ENCODE measurements at regions not wholly inside any gene's neighbourhood (a gene's known extent, or its start where the extent isn't known, plus 50 kb on each side); places are given as distances from the start of the nearest gene placed in this dataset.
"Not testable (repeated sequence)": the region's sequence is repeated elsewhere in the genome, so short reads cannot be mapped to it uniquely, and the experiment has no call there.

DNA sequence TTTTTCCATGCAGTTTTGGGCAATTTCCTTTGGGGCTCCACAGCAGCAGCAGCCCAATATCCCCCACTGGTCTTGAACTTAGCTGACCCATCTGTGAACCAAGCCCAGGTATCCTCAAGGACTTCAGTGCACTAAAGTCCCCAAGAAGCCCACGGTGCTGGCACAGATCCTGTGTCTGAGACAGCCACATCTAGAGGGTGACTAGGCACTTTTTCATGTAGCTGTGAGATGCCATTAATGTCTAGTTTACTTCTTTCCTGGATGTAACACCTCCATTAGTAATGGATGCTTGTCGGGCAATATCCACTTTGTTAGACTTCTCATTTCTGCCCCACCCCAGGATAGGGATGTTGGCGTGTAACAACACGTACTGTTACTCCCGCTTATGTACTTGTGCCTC is 117.9 kb downstream of the GPCPD1 start:
- no peak for DNase-seq

DNA sequence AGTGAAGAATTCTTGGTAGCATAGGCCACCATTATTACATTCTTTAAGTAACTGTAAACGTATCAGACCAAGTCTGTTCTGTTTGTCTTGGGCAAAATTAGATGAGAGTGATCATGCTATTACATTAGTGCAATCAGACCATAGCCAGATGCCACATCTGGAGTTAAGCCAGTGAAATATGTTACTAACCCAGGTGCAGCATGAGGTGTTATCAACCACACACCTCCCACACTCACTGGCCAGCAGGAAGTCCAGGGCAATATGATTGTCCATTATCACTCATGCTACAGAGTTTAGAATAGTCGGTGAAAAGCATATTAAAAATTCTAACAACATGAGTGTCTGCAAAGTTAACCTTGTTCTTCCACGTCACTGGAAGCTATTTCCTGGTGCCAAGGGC is 119.4 kb downstream of the GPCPD1 start:
- no peak for DNase-seq

DNA sequence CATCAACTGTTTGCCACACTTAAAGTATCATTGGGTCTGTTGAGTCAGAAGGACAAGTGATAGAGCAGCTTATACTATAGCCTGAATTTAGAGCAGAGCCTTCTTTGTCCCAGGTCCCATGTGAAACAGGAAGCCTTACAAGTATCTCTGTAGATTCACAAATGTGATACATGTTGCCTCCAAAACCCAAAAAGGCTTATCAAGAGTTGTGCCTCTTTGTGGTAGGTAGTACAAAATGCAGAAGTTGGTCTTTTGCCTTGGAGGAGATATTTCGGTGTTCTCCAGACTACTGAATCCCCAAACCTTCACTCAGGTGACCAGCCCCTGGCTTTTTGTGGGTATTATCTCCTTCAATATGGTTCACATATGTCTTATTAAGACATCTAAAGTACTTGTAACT is 121.2 kb downstream of the GPCPD1 start:
- DNase-seq = no peak

DNA sequence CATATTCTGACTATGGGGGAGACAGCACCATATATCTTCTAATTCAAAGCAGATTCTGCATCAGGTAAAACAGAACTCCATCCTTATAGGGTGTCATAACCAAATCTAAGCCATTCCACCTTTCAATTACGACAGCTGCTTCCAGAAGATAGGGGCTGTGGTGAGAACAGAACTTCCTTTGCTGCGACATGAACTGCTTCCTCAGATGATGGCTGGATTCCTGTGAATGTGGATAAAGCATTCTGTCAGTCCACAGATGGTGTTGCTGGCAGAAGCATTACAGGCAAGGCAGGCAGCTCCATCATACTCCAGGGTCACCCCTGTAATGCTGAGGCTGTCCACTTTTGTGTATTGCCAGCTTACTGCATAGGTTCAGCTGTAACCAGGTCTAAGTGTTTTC is 122.0 kb downstream of the GPCPD1 start:
- no peak for DNase-seq

DNA sequence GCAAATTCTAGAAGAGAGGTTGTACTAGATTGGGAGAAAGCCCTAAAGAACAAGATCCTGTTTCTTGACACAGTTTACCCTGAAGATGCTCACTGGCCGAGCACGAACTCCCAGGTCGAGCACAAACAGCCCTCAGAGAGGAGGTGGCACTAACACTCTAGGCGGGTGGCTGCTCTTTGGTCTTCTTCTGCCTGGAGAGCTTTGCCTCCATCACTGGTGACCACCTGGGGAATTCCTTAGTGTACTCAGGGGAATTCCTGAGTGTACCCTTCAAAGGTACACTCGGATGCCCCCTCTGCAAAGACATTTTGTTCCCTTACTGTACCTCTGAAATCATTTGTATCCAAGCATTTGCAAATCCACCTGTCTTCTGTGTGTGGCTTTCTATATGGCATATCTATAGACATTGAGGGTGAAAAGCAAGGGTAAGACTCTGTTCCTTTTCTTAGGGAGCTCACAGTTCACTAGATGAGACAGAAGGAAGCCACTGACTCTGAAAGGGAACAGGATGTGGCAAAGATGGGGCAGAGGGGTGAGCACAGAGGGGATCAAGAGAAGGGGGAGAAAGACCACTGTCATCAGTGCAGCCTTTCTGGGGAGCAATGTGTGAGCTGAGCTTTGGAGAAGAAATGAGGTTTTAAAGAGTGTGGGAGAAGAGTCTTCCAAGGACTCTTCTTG is 124.3 kb downstream of the GPCPD1 start:
- no peak for DNase-seq

DNA sequence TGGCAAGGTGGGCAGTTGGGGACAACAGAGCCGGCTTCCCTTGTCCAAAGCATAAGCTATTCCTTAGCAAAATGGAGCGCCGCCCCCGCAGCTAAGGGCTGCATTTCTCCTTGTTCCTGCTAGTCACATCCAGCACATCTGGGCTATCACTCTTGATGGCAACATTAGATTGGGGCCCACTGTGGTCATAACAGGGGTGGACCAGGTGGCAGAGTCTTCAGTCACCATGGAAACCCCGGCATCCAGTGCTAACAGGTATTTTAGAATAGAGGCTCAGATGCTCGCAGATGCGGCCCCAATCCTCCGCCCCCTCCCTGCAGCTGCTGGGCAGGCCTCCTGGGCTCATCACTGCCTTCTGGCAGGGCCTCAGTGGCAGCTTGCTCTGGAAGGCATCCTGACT is 125.9 kb downstream of the GPCPD1 start:
- peak; percentile 46 for DNase-seq

DNA sequence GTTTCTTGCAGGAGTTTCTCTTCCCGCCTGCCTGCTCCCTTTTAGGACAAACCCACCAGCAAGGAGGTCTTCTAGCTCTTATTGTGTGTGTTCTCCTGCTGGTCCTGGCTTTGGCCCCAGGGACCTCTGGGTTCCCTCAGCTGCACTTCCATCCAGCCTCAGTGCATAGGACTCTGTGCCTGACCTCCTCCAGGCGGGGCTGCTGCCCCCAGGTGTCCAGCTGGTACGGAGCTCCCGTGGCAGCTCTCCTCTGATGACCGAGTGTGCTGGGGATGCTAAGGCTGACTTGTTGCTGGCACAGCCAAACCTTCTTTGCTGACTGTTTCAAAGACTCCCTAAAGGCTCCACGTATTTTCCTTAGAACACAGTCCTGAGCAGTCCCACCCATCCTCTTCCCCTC is 126.5 kb downstream of the GPCPD1 start:
- no peak for DNase-seq

DNA sequence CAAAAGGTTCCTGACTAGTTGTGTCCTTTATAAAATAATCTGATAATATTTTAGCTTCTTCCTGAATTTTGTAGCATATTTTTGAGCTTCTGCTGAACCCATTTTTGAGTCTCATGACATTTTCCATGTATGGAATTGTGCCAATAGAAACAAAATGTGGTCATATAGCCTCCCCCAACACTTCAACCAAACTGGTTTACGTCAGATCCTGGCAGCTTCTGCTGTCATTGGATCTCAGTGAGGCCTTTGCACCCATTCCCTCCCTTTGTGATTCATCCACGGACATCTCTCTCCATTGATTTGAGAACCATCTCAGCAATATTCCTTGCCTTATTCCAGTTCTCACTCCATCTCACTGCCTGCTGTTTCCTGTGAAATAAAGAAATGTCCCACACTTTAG is 128.0 kb downstream of the GPCPD1 start:
- DNase-seq = no peak

DNA sequence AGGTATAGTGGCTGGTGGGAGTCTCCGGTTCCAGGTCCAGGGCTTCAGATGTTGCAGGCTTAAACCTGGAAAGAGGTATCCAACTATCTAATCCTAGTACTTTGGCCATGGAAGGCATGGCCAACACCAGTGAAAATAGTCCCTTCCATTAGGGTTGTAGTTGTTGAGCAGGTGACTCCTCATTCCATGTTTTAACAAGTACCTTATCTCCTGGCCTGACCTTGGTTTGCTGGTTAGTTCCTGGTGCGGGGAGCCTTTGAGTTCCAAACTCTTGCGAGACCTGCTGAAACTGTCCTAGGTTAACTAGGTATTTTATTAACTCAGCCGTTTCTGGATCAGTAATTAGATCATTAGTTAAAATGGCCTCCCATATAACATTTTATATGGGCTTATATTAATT is 128.9 kb downstream of the GPCPD1 start:
- no peak for DNase-seq

DNA sequence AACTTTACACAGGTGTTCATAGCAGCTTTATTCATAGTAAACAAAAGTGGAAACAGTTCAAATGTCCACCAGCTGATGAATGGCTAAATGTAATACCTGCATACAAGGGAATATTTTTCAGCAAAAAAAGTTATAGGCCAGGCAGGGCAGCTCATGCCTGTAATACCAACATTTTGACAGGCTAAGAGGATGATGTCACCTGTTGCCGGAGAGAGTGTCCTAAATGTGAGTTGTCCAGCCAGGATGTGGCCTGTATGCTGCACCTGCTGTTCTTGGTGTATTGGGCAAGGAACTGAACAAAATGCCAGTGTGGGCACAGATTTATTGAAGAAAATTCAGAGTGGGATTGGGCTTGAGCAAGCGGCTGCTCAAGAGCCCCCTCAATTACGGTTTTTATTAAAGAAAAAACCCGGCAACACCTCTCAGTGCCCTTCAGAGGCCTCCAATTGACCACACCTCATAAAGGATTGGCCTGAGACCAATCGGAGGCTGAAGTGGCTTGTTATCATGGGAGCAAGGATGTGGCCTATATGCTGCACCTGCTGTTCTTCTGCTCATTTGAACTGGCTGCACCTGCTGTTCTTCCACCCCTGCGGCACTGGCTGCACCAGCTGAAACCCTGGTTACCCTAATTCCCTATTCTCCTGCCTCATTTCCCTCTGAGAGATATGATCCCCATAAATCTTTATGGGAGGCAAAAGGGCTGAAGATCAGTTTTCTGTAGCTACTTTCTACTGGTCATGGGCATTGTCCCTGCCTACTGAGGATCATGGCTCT is 129.8 kb downstream of the GPCPD1 start:
- DNase-seq = no peak

DNA sequence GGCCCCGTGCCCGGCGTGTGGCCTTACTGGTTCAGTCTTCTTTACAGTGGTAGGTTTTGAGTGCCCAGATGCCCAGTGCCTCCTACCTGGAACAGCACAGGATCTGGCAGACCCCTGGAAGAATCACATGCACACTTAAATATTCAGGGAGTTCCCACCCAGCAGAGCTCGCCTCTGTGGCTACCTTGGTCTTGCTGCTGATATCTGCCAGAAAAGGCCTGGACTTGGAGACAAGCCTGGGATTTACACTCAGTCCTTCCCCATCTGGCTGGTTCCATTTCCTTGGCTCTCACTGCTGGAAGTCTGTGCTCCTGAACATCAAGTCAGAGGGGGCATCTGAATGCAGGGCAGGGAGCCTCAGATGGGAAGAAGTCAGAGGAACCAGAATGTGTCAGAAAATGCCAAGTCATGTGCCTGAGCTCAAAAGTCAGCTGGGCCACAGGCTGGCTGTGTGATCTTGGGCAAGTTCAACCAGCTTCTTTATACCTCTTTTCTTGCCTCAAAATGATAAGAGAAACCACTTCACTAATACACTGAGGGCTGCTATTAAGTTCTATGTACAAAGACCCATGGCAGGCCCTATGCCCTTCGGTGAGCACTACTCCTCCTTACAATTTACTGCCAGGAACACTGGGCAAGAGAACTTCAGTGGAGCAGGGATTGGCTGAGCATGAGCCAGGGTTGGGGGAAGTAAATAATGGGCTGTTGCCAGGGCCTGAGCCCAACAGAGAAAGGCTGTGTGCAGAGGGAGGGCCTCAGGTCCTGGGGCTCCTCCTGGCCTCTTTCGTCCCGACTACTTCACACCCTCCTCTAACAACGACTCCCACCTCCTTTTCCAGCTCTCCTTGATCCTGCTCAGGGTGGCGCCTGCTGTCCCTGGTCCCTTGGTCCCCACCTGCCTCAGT is 135.9 kb downstream of the GPCPD1 start:
- peak; percentile 31 for DNase-seq

DNA sequence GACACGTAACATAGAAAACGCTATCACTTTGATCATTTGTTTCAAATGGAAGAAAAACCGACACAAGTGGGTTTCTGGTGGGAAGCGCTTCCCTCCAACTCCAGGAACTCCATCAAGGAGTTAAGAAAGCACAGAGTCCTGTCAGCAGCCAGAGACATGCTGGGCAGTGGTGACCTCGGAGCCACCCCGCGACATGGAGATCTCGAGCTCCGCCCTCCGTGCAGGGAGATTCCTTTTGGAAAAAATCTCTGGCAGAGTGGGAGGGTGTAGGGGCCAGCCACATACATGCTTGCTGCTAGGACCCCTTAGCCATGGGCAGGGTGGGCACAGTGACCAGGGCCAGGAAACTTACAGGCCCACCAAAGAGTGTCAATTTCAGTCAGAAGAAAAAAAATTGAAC is 138.9 kb downstream of the GPCPD1 start:
- not testable (repeated sequence) for DNase-seq

DNA sequence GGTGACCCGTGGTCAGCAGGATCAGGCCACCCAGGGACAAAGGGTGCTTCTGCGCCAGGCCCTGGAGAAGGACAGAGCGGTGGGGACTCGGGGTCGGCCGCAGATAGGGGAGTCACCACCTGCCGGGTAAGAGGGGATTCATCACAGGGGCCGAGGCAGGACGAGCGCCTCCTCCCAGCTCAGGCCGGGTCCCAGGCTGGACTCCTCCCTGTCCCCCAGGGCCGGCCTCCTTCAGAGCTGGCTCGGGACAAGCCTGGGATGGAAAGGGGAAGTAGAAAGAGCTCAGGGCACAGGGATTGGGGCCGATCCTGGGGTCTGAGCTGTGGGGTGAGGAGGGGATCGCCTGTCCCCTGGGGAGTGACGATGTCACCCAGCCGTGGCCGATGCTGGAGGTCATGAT is 139.4 kb downstream of the GPCPD1 start:
- no peak for DNase-seq

DNA sequence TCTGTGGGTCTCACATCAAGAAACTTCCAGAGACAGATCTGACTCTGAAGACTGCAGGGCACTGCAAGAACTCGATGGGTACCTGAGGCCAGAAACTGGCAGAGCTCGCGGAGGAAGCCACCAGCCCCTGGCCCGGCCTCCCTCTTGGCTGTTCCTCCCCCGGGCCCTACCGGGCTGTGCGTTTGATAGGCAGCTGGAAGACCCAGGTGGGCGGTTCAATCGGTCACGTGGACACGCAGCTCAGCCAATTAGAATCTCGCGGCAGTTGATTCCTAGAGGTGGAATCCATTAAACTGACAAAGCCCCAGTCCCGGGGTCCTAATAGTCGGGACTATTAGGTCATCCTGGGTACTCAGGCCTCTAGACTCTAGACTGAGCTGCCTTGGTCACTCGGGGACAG is 139.9 kb downstream of the GPCPD1 start:
- DNase-seq = no peak

DNA sequence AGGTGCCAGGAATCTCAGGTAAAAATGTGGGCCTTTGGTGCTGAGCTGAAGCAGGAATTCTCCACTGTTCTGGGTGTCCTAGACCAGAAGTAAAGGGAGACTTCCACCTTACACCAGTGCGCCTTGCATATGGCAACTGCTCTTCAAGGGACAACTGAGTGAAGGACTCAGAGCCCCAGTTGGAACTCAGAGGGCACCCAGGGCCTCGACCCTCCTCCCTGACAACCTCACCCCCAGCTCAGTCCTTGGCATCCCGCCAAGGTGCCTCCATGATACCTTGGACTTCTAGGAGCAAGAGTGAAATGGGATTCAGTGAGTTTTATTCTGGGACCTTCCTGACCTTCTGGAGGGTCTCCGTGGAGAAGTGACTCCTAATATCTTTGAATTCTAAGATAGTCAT is 140.3 kb downstream of the GPCPD1 start:
- DNase-seq = no peak

DNA sequence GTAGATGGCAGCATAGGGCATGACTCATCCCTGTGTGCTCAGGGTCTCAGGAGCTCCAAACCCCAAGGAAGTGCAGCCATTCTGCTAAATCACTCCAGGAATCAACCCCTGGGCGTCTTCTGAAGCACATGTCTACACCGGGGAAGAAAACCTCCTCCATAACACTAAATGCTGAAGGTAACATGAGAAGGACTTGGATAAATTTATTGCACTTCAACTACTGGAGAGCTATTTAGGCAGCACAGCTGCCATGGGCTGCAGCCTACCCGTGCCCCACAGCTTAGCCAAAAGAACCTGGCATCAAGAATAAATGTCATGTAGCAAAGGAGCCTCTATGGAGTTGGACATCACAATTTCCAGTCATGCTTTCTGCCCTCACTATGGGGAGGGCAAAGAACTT is 141.7 kb downstream of the GPCPD1 start:
- DNase-seq = no peak

DNA sequence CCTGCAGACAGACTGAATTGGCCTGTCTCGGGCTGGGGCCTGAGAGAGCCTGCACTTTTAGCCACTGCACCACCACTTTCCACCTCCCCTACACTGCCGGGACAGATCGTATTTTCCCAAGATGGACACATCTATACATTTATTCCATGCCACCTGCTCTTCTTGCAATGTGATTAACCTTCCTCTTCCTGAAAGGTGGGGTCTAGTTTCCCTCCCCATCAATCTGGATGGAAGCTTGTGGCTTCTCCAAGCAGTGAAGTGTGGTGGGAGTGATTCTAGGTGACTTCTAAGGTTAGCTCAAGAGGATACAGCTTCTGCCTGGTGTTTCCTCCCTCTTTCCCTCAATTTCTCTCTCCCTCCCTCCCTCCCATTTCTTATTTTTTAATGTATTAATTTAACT is 143.7 kb downstream of the GPCPD1 start:
- no peak for DNase-seq

DNA sequence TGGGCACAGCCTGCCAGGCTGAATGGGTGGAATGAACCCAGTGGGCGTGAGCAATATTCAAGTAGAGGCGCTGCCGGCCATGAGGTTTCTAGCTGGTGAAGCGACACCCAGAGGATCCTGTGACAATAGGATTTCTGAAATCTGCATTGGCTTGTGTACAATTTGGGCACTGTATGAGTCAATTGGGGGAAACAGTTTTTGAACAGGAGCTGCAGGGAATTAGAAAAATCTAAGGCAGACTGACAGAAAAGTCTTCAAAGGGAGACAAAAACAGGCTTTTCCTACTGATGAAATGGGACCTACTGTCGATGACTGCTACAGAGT is 145.2 kb downstream of the GPCPD1 start:
- DNase-seq = no peak

DNA sequence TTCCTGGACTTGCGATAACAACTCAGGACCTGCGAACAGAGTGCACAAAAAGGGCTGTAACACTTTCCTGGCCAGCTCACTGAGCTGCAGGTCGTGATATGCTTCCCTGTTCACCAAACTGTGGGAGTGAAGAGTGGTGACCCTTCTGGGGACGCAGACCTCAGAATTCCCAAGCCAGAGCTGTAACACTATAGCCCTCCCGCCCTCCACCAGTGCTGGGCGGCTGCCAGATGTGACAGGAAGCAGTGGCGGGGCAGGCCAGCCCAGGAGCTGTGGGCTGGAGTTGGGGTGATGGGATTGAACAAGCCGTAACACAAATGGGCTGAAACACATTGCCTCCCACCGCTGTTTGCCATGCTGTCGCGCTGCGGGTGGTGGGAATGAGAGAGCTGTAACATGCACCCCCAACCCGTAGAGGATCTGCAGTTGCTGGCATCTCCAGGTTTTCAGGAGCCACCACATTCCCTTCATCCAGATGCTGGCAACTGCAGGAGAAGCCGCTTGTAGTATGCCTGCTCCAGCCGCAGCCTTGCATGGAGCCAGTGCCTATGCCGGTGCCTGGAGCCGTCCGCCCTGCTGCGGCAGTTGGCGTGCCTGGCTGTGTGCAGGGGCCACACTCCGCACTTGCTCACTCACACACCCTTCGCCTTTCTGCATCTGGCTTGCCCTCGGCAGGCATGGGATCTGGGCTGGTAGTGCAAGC is 145.8 kb downstream of the GPCPD1 start:
- no peak for DNase-seq

DNA sequence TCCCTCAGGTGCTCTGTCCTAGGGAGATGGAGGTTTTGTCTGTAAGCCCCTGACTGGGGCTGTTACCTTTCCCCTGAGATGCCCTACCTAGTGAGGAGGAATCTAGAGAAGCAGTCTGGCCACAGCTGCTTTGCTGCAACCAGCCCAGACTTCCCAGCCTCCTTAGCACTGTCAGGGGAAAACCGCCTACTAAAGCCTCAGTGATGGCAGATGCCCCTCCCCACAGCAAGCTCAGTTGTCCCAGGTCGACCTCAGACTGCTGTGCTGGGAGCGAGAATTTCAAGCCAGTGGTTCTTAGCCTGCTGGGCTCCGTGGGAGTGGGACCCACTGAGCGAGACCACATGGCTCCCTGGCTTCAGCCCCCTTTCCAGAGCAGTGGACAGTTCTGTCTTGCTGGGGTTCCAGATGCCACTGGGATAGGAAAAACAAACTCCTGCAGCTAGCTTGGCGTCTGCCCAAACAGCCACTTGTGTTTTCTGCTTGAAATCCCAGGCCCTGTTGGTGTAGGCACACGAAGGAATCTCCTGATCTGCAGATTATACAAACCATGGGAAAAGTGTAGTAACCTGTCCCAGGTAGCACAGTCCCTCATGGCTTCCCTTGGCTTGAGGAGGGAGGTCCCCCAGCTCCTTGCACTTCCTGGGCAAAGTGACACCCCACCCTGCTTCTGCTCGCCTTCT is 146.4 kb upstream of the PROKR2 start:
- no peak for DNase-seq

DNA sequence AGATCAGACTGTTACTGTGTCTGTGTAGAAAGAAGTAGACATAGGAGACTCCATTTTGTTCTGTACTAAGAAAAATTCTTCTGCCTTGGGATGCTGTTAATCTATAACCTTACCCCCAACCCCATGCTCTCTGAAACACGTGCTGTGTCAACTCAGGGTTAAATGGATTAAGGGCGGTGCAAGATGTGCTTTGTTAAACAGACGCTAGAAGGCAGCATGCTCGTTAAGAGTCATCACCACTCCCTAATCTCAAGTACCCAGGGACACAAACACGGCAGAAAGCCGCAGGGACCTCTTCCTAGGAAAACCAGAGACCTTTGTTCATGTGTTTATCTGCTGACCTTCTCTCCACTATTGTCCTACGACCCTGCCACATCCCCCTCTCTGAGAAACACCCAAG is 137.0 kb upstream of the PROKR2 start:
- not testable (repeated sequence) for DNase-seq

DNA sequence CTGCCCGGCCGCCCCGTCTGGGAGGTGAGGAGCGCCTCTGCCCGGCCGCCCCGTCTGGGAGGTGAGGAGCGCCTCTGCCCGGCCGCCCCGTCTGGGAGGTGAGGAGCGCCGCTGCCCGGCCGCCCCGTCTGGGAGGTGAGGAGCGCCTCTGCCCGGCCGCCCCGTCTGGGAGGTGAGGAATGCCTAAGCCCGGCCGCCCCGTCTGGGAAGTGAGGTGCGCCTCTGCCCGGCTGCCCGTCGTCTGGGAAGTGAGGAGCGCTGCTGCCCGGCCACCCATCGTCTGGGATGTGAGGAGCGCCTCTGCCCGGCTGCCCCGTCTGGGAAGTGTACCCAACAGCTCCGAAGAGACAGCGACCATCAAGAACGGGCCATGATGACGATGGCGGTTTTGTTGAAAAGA is 136.6 kb upstream of the PROKR2 start:
- DNase-seq = not testable (repeated sequence)

DNA sequence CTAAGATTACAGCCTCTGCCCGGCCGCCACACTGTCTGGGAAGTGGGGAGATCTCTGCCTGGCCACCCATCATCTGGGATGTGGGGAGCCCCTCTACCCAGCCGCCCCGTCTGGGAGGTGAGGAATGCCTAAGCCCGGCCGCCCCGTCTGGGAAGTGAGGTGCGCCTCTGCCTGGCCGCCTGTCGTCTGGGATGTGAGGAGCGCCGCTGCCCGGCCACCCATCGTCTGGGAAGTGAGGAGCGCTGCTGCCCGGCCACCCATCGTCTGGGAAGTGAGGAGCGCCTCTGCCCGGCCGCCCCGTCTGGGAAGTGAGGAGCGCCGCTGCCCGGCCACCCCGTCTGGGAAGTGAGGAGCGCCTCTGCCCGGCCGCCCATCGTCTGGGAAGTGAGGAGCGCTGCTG is 135.9 kb upstream of the PROKR2 start:
- DNase-seq = not testable (repeated sequence)
